Activated CD4-positive, alpha-beta T cell treated with anti-CD3 and anti-CD28 coated beads for 1 hour (primary cell): ENCODE measurements at regions not wholly inside any gene's neighbourhood (a gene's known extent, or its start where the extent isn't known, plus 50 kb on each side); places are given as distances from the start of the nearest gene placed in this dataset.

Experiments used
- DNase-seq: peaks from one replicate; pipeline ENCODE4 v3.0.0-alpha.2; 2020

GRCh38 chr21:15327637-15328265 lies 263.0 kb upstream of the NRIP1 start:
- DNase-seq: no peak

GRCh38 chr21:15329191-15329590 lies 264.4 kb upstream of the NRIP1 start:
- DNase-seq: no peak

GRCh38 chr21:15330872-15331271 lies 266.1 kb upstream of the NRIP1 start:
- no peak for DNase-seq

GRCh38 chr21:15332572-15332971 lies 267.8 kb upstream of the NRIP1 start:
- no peak for DNase-seq

- DNase-seq: no peak
These were observed 268.4 kb upstream of the NRIP1 start for GRCh38 chr21:15333136-15333710.

GRCh38 chr21:15333951-15334350 lies 269.2 kb upstream of the NRIP1 start:
- DNase-seq: no peak

GRCh38 chr21:15343066-15343465 lies 278.3 kb upstream of the NRIP1 start:
- no peak for DNase-seq

GRCh38 chr21:15352009-15352408 lies 287.2 kb upstream of the NRIP1 start:
- no peak for DNase-seq

- no peak for DNase-seq
These were observed 288.7 kb upstream of the NRIP1 start for GRCh38 chr21:15353546-15353945.

GRCh38 chr21:15354516-15354915 lies 289.7 kb upstream of the NRIP1 start:
- DNase-seq: no peak

GRCh38 chr21:15355066-15355465 lies 290.3 kb upstream of the NRIP1 start:
- no peak for DNase-seq

- DNase-seq: no peak
These were observed 294.5 kb upstream of the NRIP1 start for GRCh38 chr21:15359251-15359650.

- no peak for DNase-seq
These were observed 297.7 kb upstream of the NRIP1 start for GRCh38 chr21:15362458-15362857.

- no peak for DNase-seq
These were observed 299.1 kb upstream of the NRIP1 start for GRCh38 chr21:15363921-15364320.

- no peak for DNase-seq
These were observed 301.1 kb upstream of the NRIP1 start for GRCh38 chr21:15365751-15366392.

GRCh38 chr21:15366555-15366954 lies 301.8 kb upstream of the NRIP1 start:
- no peak for DNase-seq

- DNase-seq: no peak
These were observed 302.3 kb upstream of the NRIP1 start for GRCh38 chr21:15367061-15367626.

- DNase-seq: no peak
These were observed 305.7 kb upstream of the NRIP1 start for GRCh38 chr21:15370462-15370975.

GRCh38 chr21:15373941-15374340 lies 309.1 kb upstream of the NRIP1 start:
- DNase-seq: no peak

- DNase-seq: no peak
These were observed 315.0 kb upstream of the NRIP1 start for GRCh38 chr21:15379776-15380175.

- no peak for DNase-seq
These were observed 318.8 kb upstream of the NRIP1 start for GRCh38 chr21:15383588-15383987.

GRCh38 chr21:15390049-15390448 lies 325.2 kb upstream of the NRIP1 start:
- no peak for DNase-seq

GRCh38 chr21:15397258-15397657 lies 332.5 kb upstream of the NRIP1 start:
- no peak for DNase-seq

- no peak for DNase-seq
These were observed 328.9 kb upstream of the USP25 start for GRCh38 chr21:15400905-15401304.
